ENCODE measurements at regions not wholly inside any gene's neighbourhood (a gene's known extent, or its start where the extent isn't known, plus 50 kb on each side); places are given as distances from the start of the nearest gene placed in this dataset.

DNA sequence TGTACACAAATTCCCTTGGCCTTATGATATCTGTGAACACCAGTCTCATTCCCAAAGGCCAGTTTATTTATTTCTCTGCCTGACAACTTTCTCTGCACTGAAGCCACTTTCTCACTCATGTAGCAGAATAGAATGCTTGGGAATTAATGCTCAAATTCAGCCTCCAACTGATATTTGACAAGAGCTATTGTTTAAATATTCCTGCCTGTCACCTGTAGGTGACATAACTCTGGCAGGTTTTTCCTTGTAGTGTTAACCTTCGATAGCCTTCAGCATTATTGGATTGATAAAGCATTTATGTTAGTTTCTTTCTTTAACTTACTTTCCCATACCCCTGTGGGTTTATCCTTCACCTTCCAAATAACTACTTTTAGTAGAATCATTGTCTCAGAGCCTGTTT is 1183.2 kb upstream of the ADGRB3 start:
- no peak for FAIRE-seq
- Histone ChIP-seq H3K4me3 (replicated peaks in 1 of 3; ENCODE audit: insufficient read depth in 1 of 3, low read depth in 1 of 3, low read length in 3 of 3) (no peak overlapping the region), H3K36me3 (ENCODE audit: control insufficient read depth in 2 of 2, extremely low read depth in 1 of 2, insufficient read depth in 2 of 2, low read length in 2 of 2) (no peaks in the 10 kb centered on the region), H4K20me1 (replicated peaks; ENCODE audit: control insufficient read depth, extremely low read depth, insufficient read depth, low read length) (no peaks in the 10 kb centered on the region), H2AFZ (ENCODE audit: low read depth, low read length) (no peak overlapping the region), H3K79me2 (ENCODE audit: control insufficient read depth, insufficient read depth, low read length) (no peaks in the 10 kb centered on the region), H3K9me1 (replicated peaks; ENCODE audit: control insufficient read depth, extremely low read depth, insufficient read depth, low read length) (no peaks in the 10 kb centered on the region), H3K9ac (replicated peaks; ENCODE audit: extremely low read depth, insufficient read depth, low read length) (no peak overlapping the region), H3K9me3 (replicated peaks; ENCODE audit: control insufficient read depth, insufficient read depth, low read length) (no peaks in the 10 kb centered on the region), H3K27ac (ENCODE audit: insufficient read depth, low read depth, low read length) (no peak overlapping the region), H3K27me3 (ENCODE audit: control insufficient read depth in 2 of 2, insufficient read depth in 2 of 2, low read length in 2 of 2) (no peaks in the 10 kb centered on the region), H3K4me2 (ENCODE audit: insufficient read depth, low read length) (no peak overlapping the region), H3K4me1 (ENCODE audit: control insufficient read depth, extremely low read depth, insufficient read depth, low read length) (no peaks in the 10 kb centered on the region)
- no peak for DNase-seq (ENCODE audit: low read depth, low spot score)
- TF ChIP-seq, protein P1, sequence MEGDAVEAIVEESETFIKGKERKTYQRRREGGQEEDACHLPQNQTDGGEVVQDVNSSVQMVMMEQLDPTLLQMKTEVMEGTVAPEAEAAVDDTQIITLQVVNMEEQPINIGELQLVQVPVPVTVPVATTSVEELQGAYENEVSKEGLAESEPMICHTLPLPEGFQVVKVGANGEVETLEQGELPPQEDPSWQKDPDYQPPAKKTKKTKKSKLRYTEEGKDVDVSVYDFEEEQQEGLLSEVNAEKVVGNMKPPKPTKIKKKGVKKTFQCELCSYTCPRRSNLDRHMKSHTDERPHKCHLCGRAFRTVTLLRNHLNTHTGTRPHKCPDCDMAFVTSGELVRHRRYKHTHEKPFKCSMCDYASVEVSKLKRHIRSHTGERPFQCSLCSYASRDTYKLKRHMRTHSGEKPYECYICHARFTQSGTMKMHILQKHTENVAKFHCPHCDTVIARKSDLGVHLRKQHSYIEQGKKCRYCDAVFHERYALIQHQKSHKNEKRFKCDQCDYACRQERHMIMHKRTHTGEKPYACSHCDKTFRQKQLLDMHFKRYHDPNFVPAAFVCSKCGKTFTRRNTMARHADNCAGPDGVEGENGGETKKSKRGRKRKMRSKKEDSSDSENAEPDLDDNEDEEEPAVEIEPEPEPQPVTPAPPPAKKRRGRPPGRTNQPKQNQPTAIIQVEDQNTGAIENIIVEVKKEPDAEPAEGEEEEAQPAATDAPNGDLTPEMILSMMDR (IDR thresholded peaks at IDR 0.05; ENCODE audit: extremely low read depth in 1 of 2, insufficient read depth in 1 of 2, low read depth in 1 of 2, low read length in 2 of 2) = no peak
- TF ChIP-seq MYC (IDR thresholded peaks at IDR 0.05; ENCODE audit: low read depth, low read length) (no peak), POLR2AphosphoS5 (IDR thresholded peaks at IDR 0.05; ENCODE audit: insufficient read depth, low read depth, low read length) (no peak), POLR2A (IDR thresholded peaks at IDR 0.05; ENCODE audit: low read depth, low read length) (no peak), FOS (IDR thresholded peaks at IDR 0.05; ENCODE audit: borderline replicate concordance, insufficient read depth, low read length) (no peak), GATA2 (IDR thresholded peaks at IDR 0.05; ENCODE audit: insufficient read depth, insufficient read length, low read depth, low read length) (no peak), EZH2 (IDR thresholded peaks at IDR 0.05; ENCODE audit: borderline replicate concordance, low read depth, low read length, severe bottlenecking) (no peak), JUN (IDR thresholded peaks at IDR 0.05; ENCODE audit: borderline replicate concordance, insufficient read depth, insufficient read length, low read depth) (no peak)
- TF ChIP-seq, protein P2, sequence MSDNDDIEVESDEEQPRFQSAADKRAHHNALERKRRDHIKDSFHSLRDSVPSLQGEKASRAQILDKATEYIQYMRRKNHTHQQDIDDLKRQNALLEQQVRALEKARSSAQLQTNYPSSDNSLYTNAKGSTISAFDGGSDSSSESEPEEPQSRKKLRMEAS (IDR thresholded peaks at IDR 0.05; ENCODE audit: insufficient read depth, insufficient read length) = no peak
- intact Hi-C loops (cut with micrococcal nuclease) = no loop called here
- POLR2A ChIA-PET = no interaction called here
- BruUV-seq (replicated peaks) = no TSS peak
- dilution Hi-C loops (cut with MboI; ENCODE audit: extremely low pct_ligation_motif_present, low sequenced_read_pairs) = no loop called here
- CTCF ChIA-PET = no interaction called here

All from endothelial cell of umbilical vein (primary cell).